Osteoblast (primary cell): ENCODE measurements at regions not wholly inside any gene's neighbourhood (a gene's known extent, or its start where the extent isn't known, plus 50 kb on each side); places are given as distances from the start of the nearest gene placed in this dataset.

Experiments used
- DNase-seq: peaks from one replicate; pipeline ENCODE4 v3.0.0; 2011; ENCODE audit warnings: low spot score, mixed read lengths; ENCODE audit not compliant: insufficient read length; ENCODE audit errors: missing footprints
- H2AFZ ChIP-seq: 2 replicates; pipeline ENCODE4 v1.6.0; 2011; ENCODE audit warnings: mild to moderate bottlenecking, low read length
- H3K27ac ChIP-seq: 2 replicates; pipeline ENCODE4 v1.5.1; 2011; ENCODE audit warnings: mild to moderate bottlenecking, low read depth, low read length, moderate library complexity
- H3K27me3 ChIP-seq: 2 replicates; pipeline ENCODE4 v1.6.0; 2012; ENCODE audit warnings: mild to moderate bottlenecking, control low read depth, inconsistent platforms, low read length, moderate library complexity; ENCODE audit not compliant: insufficient read depth
- H3K36me3 ChIP-seq: 2 replicates; pipeline ENCODE4 v1.5.1; 2011; ENCODE audit warnings: mild to moderate bottlenecking, low read length, control low read depth, moderate library complexity; ENCODE audit not compliant: insufficient read depth
- H3K4me1 ChIP-seq: 2 replicates; pipeline ENCODE4 v1.5.1; 2011; ENCODE audit warnings: mild to moderate bottlenecking, low read length, control low read depth, moderate library complexity; ENCODE audit not compliant: insufficient read depth
- H3K4me2 ChIP-seq: 2 replicates; pipeline ENCODE4 v1.6.0; 2011; ENCODE audit warnings: mild to moderate bottlenecking, low read length; ENCODE audit not compliant: insufficient read depth
- H3K4me3 ChIP-seq: fragments of 200-600 bp; sonication (generic); 3 replicates; pipeline ENCODE4 v1.5.1; 2012; ENCODE audit warnings: mild to moderate bottlenecking, low read length, inconsistent platforms; ENCODE audit not compliant: insufficient read depth
- H3K79me2 ChIP-seq: 2 replicates; pipeline ENCODE4 v1.6.0; 2012; ENCODE audit warnings: mild to moderate bottlenecking, low read length, control low read depth, inconsistent platforms; ENCODE audit not compliant: insufficient read depth
- H3K9me3 ChIP-seq: 2 replicates; pipeline ENCODE4 v1.5.1; 2011; ENCODE audit warnings: low read depth, low read length, control low read depth
- H4K20me1 ChIP-seq: 2 replicates; pipeline ENCODE4 v1.6.0; 2012; ENCODE audit warnings: mild to moderate bottlenecking, low read length, control low read depth; ENCODE audit not compliant: insufficient read depth
- CTCF ChIP-seq: IDR thresholded peaks from 2 replicates; pipeline ENCODE4 v1.5.1; 2011; ENCODE audit warnings: mild to moderate bottlenecking, low read depth, low read length, moderate library complexity; ENCODE audit errors: extremely low read depth

GRCh38 chr3:187995043-187995400 is 158.9 kb upstream of the LPP start:
- H3K4me1 ChIP-seq: peaks cover 13% of the 10 kb centered on the region
- H3K36me3 ChIP-seq: no peaks in the 10 kb centered on the region
- H3K27me3 ChIP-seq: no peaks in the 10 kb centered on the region
- no peaks in the 10 kb centered on the region for H4K20me1 ChIP-seq
- H3K9me3 ChIP-seq: no peaks in the 10 kb centered on the region
- DNase-seq: no peak
- no peaks in the 10 kb centered on the region for H3K79me2 ChIP-seq
- H2AFZ ChIP-seq: peak overlapping the region; percentile 14
- no peak overlapping the region for H3K4me3 ChIP-seq
- H3K27ac ChIP-seq: peak overlapping the region; percentile 43
- no peak overlapping the region for H3K4me2 ChIP-seq
- no peak for TF ChIP-seq CTCF

GRCh38 chr3:187995667-187996066 is 158.3 kb upstream of the LPP start:
- H3K27me3 ChIP-seq: no peaks in the 10 kb centered on the region
- DNase-seq: no peak

GRCh38 chr3:187996609-187997008 is 157.3 kb upstream of the LPP start:
- Histone ChIP-seq H3K36me3 (no peaks in the 10 kb centered on the region), H3K4me2 (no peak overlapping the region), H4K20me1 (no peaks in the 10 kb centered on the region), H3K4me1 (peaks cover 13% of the 10 kb centered on the region), H2AFZ (no peak overlapping the region), H3K9me3 (no peaks in the 10 kb centered on the region), H3K79me2 (no peaks in the 10 kb centered on the region), H3K4me3 (no peak overlapping the region), H3K27me3 (no peaks in the 10 kb centered on the region), H3K27ac (no peak overlapping the region)
- TF ChIP-seq CTCF: no peak
- DNase-seq: no peak

More at GRCh38 chr3:187995667-187996066, 158.3 kb upstream of the LPP start:
- Histone ChIP-seq H3K4me3 (no peak overlapping the region), H3K79me2 (no peaks in the 10 kb centered on the region), H3K27ac (no peak overlapping the region), H4K20me1 (no peaks in the 10 kb centered on the region), H3K4me1 (peaks cover 13% of the 10 kb centered on the region), H3K36me3 (no peaks in the 10 kb centered on the region), H3K4me2 (no peak overlapping the region), H3K9me3 (no peaks in the 10 kb centered on the region), H2AFZ (no peak overlapping the region)
- no peak for TF ChIP-seq CTCF

GRCh38 chr3:187997490-187997889 is 156.5 kb upstream of the LPP start:
- no peak overlapping the region for H3K27ac ChIP-seq
- H3K4me3 ChIP-seq: no peak overlapping the region
- no peaks in the 10 kb centered on the region for H4K20me1 ChIP-seq
- H3K4me2 ChIP-seq: no peak overlapping the region
- no peak for TF ChIP-seq CTCF
- H2AFZ ChIP-seq: no peak overlapping the region
- H3K27me3 ChIP-seq: no peaks in the 10 kb centered on the region
- DNase-seq: no peak
- no peaks in the 10 kb centered on the region for H3K9me3 ChIP-seq
- no peaks in the 10 kb centered on the region for H3K36me3 ChIP-seq
- no peaks in the 10 kb centered on the region for H3K79me2 ChIP-seq
- H3K4me1 ChIP-seq: peaks cover 13% of the 10 kb centered on the region
